Breast epithelium (tissue), 3 donors: ENCODE measurements at regions not wholly inside any gene's neighbourhood (a gene's known extent, or its start where the extent isn't known, plus 50 kb on each side); places are given as distances from the start of the nearest gene placed in this dataset.

ENCODE experiments used
- CTCF ChIP-seq, 3 donors: fragments of 450-650 bp; IDR thresholded peaks; one replicate each; pipeline ENCODE4 v1.5.1; 2016 to 2017; ENCODE audit warnings: antibody characterized with exemption in 3 of 3, mild to moderate bottlenecking in 3 of 3, moderate library complexity in 3 of 3
- POLR2A ChIP-seq: fragments of 450-650 bp; IDR thresholded peaks from one replicate; pipeline ENCODE4 v1.6.1; 2016; ENCODE audit warnings: antibody characterized with exemption, mild to moderate bottlenecking, moderate library complexity
- POLR2AphosphoS5 ChIP-seq, 3 donors: sonication (generic); formaldehyde crosslinking; IDR thresholded peaks; one replicate each; pipeline ENCODE4 v1.6.1; 2017; ENCODE audit warnings: antibody characterized with exemption in 3 of 3

DNA sequence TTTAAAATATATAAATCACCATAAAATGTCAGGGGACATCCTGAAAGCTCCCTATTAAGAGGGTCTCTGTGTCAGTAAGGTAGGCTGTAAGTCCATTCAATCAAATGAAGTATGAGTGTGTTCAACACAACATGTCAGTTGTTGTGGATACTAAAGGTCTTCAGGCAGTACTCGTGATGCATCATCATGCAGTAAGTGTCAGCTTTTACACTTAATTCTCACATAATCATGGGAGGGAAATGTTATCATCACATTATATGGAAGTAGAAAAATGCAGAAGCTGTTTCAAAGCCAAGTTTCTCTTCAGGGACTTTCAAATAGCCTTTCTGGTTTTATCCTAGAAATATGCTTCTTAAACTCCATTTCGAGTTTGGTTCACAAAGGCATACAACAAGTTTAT is 477.1 kb upstream of the ID2 start:
- TF ChIP-seq CTCF (IDR thresholded peaks at IDR 0.05) (no peak), POLR2A (no peak), POLR2AphosphoS5 (IDR thresholded peaks at IDR 0.05) (no peak)
